NB4 (cell line): ENCODE measurements at regions not wholly inside any gene's neighbourhood (a gene's known extent, or its start where the extent isn't known, plus 50 kb on each side); places are given as distances from the start of the nearest gene placed in this dataset.

Source experiments
- MAX ChIP-seq: IDR thresholded peaks from 2 replicates; pipeline ENCODE4 v1.6.1; 2011; ENCODE audit warnings: low read depth, low read length
- MYC ChIP-seq: IDR thresholded peaks from 2 replicates; pipeline ENCODE4 v1.6.1; 2011; ENCODE audit warnings: low read depth, low read length
- POLR2A ChIP-seq: IDR thresholded peaks from 2 replicates; pipeline ENCODE4 v1.6.1; 2011; ENCODE audit warnings: mild to moderate bottlenecking; ENCODE audit not compliant: insufficient read length; ENCODE audit errors: extremely low read depth
- TF ChIP-seq, protein P1 (sequence below): IDR thresholded peaks from one replicate; pipeline ENCODE4 v1.5.1; 2012; ENCODE audit warnings: low read depth, low read length

GRCh38 chr14:73796415-73796814 lies 55.2 kb upstream of the PTGR2 start:
- TF ChIP-seq POLR2A (no peak), MYC (no peak), MAX (no peak)
- TF ChIP-seq, protein P1, sequence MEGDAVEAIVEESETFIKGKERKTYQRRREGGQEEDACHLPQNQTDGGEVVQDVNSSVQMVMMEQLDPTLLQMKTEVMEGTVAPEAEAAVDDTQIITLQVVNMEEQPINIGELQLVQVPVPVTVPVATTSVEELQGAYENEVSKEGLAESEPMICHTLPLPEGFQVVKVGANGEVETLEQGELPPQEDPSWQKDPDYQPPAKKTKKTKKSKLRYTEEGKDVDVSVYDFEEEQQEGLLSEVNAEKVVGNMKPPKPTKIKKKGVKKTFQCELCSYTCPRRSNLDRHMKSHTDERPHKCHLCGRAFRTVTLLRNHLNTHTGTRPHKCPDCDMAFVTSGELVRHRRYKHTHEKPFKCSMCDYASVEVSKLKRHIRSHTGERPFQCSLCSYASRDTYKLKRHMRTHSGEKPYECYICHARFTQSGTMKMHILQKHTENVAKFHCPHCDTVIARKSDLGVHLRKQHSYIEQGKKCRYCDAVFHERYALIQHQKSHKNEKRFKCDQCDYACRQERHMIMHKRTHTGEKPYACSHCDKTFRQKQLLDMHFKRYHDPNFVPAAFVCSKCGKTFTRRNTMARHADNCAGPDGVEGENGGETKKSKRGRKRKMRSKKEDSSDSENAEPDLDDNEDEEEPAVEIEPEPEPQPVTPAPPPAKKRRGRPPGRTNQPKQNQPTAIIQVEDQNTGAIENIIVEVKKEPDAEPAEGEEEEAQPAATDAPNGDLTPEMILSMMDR: no peak
